NCI-H187 (cell line): ENCODE measurements at regions not wholly inside any gene's neighbourhood (a gene's known extent, or its start where the extent isn't known, plus 50 kb on each side); places are given as distances from the start of the nearest gene placed in this dataset.

Experiments used
- DNase-seq, 2 experiments: peaks; one replicate each; lab custom pipeline; 2025; lab: John Stamatoyannopoulos, UW

DNA sequence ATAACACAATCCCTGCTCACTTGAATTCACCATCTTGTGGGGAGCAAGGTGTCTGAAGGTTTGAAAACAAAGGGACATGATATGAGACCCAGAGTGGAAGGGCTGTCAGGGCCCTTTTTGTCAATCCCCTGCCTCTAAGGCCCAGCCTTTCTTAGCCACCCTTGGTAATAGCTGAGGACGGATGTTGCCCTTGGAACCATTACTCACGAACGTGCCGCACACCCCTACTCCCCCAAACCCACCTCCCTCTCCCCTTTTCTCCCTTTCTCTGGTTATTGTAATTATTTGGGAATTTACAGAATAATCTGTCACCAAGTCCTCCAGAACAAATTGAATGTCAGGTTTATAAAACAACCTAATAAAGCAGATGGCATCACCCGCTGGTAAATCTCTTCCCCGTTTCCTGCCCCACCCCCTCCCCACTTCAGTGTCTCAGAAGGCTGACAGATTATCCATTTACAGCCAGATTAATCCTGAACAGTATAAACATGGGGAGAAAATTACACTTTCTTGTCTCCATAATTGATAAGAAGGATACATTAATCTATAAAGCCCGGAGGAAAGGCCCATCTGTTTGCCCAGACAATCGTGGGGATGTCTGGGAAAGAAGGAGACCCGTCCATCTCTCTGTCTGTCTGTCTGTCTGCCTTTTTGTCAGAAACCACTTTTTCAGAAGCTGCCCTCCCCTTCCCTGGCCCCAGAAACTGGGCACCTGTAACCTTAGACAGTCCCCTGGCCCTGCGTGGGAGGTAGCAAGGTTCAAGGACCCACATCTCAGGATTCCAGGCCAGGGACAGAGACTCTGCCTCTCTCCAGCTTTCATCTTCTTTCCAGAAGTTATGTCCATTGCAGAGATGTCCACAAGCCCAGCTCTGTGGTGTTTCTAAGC is 60.6 kb upstream of the CD34 start:
- no peak for DNase-seq

DNA sequence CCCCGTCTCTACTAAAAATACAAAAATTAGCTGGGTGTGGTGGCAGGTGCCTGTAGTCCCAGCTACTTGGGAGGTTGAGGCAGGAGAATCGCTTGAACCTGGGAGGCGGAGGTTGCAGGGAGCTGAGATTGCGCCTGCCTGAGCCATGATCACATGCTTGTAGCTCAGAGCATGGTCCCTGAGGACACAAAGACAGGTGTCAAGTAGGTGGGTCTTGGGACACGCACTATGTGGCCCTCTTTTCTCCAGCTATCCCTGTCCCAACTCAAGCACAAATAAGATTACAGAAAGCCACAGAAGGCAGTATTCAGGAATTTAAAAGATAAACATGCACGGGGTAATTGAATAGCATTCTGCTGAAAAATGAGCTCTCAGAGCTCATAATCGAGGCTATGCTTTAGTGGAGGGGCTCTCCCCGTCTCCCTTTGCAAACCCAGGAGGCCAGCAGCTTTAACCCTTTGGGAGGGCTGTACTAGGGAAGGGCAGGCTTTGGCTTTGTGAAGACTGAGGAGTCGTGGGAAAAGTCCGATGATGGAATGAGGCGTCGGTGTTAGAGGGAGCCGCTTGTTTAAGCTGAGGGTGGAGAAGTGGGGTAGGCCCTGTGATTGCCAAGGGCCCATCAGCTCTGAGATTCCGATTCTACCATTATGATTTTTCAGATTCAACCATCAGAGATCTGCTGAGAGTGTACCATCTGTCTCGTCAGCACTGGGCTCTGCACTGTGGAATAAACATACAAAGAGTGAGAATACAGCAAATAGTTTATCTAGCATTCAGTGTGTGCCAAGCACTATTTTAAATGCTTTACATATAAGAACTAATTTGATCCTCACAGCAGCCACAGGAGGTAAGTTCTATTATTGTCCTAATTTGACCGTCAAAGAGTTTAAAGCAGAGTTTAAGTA is 59.7 kb upstream of the CD34 start:
- DNase-seq, result no peak

DNA sequence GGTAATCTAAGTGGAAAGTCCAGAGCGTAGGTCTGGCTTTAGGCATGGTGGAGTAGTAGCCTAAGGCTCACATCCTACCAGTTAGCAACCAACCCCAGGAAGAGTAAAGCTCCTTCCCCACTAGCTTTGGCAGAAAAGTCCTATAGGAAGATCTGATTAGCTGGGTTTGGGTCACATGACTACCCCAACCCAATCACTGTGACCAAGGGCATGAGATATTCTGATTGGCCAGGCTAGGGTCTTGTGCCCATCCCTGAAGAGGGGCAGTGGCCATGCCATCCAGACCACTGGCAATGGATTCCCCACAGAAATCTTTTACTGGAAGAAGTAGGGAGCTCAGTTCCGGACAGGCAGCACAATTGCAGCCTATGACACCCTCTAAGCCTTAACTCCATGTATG is 58.6 kb upstream of the CD34 start:
- no peak for DNase-seq

DNA sequence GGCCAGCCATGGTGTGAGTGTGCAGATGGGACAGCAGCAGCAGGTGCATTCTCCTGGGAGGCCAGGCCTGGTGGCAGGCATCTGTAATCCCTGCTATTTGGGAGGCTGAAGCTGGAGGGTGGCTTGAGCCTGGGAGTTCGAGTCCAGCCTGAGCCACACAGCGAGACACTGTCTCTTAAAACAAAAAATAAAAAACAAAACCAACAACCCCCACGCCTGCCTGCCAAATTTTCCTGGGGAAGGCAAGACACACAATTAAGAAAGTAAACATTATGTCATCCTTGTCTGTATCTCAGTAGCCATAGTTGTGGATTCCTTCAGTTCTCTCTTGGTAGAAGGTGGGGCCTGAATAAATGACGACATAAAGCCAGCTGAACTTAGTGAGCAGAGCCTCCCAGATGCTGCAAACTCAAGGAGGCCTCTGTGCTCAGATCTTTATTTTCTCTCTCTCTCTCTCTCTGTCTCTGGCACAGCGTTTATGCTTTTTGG is 57.6 kb upstream of the CD34 start:
- no peak for DNase-seq

DNA sequence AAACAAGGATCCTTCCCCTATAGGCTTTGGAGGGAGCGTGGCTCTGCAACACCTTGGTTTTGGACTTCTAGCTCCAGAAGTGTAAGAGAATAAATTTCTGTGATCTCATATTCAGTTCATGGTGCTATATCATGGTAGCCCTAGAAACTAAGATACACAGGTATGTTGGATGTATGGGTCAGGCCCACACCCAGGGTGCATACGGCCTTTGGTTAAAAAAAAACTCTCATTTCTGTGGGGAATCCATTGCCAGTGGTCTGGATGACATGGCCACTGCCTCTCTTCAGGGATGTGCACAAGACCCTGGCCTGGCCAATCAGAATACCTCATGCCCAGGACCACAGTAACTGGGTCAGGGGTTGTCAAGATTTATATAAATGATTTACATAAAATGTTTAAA is 56.8 kb upstream of the CD34 start:
- DNase-seq, result no peak

DNA sequence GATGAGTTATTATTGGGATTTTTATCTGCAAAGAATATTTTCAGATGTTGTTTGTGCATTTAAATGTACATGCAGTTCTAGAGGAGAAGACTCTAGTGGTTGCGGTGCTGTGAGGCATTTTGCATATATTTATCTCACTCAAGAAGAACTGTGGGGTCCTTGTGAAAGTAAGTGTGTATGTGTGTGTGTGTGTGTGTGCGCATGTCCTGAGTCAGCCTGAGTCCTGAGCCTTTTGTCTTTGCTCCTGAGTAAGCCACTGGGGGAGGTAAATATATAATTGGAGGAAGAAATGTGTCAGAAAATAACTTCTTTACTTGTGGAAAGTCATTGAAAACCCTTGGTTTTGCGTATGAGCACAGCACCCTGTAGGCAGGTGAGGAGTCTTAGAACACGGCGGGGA is 55.6 kb upstream of the CD34 start:
- no peak for DNase-seq

DNA sequence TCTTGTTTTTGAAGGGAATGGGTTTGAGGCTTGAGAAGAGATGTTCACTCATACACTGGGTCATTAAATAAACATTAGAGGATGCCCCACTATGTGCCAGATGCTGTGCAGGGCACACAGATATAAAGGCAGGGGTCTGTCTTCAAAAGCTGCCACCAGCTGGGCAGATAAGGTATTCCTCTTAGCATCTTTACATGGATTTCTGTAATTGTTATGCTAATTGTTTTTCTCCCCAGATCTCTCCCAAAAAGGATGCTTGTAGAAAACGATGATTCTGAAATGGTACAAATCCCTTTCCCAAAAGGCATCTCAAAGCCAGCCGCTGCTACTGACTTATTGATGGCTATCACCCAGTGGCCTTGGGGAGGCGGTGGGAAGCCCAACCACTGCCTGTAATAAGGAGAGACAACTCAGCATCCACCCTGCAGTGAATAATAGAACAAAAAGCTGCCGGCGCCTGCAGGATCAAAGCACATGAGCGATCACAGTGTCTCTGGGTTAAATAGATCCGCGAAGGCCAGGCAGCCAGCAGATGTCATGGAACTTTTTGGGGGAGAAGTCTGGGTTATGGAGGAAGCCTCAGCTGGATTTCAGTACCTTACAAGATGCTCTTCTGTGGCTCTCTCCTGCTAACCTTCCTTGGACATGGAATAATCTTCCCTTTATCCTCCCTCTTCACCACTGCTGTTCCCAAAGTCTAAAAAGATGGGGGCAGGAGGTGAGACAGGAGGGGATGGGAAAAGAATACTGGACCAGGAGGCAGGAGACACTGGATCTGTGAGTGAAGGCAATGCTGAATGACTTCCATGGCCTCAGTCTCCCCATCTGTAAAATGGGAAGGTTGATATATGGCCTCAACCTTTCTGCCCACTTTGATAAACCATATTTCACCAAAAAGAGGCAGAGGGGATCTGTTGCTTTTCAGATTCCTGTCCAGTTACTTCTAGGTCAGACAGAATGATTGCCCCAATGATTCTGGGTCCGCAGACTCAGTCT is 54.8 kb upstream of the CD34 start:
- DNase-seq, result no peak

DNA sequence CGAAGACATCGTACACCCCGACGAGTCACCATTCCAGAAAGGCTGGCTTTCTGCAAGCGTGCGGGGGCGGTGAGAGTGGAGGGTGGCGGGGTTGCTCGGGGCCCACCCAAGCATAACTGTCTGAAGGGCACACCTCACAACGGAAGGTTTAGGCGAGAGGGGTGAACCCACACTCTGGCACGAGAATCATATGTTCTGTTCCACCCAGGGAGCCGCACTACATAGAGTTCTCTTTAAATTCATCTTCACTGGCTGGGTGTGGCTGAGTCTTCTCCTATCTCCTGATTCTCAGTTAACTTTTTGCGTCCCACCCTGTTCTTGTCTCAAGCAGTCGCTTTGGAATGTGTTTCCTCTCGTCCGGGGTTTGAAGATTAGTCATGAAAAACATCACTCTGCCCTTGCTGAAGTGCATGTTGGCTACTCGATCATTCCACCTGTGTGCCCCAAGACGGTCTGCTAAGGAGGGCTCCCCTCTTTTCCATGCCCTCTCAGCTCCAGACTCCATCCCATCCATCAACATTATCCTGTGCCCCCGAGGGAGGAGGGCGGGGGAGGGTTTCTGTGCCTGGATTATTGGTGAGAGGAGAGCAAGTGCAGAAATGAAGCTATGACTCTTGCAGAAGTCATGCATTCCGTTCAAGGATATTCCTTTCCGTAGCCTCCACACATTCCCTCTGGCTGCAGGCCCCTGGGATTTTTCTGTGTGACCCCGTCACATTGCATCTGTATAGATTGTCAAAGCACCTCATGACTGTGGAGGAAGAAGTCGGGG is 53.5 kb upstream of the CD34 start:
- no peak for DNase-seq

DNA sequence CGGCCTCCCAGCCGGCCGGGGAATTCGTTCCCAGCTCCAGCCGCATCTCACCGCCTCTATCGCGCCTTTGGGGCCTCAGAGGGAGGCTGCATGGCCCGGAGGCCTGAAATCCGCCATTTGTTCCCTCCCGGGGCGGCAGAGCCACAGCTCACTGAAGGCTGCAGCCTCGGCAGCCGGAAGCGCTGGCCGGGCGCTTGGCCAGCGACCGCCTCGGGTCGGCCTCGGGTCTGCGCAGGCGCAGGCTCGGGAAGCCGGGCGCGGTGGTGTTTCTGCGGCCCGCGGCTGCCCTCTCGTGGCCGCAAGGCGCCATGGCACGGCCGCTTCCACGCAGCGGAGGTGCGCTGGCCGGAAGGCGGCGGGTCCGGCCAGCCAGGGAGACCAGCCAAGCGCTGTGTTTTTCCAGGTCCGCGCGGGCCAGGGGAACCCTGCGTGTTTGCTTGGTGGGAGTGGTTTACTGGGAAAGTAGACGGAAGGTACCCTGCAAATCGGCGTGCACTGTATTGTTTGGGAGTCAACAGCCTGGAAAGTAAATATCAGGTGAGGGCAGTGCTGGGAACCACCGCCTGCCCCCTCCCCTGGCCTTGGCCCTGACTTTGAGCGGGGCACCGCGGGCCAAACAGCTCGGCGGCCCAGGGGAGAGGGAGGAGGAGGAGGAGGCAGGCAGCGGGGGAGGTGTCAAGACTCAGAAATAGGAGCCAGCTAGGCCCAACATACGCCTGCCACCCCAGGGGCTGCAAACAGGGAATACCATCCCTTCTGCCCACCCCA is 52.7 kb upstream of the CD34 start:
- DNase-seq, result peak; percentile 50 to 67

DNA sequence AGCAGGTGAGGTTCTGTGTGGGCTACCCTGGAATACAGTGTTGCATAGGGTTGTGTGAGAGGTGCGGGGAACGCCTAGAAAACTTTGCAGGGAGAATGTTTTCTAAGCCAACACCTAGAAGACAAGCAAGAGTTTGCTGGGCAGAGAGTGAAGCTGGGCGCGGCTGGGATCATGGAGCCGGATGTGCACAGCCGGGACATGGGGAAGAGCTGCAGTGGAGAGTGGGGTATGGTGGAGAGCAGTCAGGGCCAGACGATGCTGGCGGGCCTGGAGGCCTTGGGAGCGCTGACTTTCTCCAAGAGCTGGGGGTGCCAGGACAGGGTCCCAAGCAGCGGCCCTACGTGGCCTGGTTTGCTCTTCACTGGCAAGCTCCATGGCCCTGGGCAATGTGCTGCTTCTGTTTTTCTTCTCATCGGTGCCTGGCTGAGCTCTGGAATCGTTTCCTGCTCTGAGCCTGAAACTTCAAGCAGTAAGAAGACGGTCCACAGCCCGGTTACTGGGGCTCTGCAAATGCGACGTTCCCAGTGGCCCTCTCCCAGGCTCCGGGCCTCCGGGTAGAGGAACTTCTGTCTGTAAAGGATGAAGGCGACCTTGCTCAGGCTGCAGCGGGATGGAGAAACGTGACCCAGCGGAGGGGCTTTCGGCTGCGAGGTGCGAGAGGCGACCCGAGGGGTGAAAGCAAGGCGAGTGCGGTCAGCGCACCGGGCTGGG is 51.9 kb upstream of the CD34 start:
- no peak for DNase-seq
